ENCODE measurements at regions not wholly inside any gene's neighbourhood (a gene's known extent, or its start where the extent isn't known, plus 50 kb on each side); places are given as distances from the start of the nearest gene placed in this dataset.
"Not testable (repeated sequence)": the region's sequence is repeated elsewhere in the genome, so short reads cannot be mapped to it uniquely, and the experiment has no call there.

DNA sequence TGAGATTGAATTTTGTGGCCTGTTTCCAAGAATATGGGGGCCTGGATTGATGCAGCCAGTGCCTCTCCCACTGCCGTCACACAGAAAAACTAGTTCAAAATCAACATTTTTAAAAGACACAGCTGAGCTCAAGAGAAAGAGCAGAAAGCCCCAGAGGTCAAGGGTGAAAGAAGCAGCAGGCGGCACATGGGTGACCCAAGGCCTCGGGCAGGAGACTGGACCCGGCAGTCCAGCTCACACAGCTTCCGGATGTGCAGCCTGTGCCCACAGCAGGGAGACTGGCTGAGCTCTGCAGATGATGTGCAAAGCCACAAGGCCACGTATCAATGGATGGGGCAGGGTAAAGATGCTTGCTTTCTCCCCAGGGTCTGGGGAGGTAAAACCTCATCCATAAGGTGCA, 50.4 kb upstream of the RNF32 start:
- no peak for DNase-seq

DNA sequence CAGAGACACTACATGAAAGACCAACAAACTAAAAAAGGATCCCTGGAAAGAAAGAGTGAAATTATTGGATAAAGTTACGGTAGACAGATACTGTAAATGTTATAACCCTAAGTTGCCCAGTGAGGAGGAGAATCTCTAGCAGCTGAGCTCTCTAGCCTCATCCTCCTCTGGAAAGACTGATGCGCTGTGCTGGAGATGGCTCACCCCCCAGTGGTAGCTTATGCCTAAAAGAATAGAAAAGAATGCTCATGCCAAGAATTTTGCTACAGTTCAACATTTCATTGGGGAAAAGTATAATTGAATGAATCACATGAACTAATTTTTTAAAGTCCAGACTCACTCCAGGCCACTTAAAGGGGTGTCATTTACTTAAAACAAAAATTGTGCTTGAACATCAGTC, 50.8 kb upstream of the RNF32 start:
- DNase-seq: no peak

DNA sequence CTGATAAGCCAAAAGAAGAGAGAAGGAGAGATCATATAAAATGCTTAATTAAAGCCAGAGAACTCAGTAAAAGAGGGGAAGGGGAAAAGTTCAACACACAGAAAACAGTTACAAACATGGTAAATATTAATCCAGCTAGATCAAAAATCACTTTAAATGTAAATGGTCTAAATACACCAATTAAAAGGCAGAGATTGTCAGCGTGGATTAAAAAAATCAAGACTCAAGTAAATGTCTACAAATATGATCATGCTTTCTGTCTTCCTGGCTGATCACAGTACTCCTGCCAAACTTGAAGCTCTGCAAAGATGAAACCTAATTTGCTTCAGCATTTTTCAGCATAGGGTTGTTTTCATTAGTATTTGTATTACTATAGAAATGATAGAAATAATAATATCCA, 54.6 kb upstream of the RNF32 start:
- no peak for DNase-seq

DNA sequence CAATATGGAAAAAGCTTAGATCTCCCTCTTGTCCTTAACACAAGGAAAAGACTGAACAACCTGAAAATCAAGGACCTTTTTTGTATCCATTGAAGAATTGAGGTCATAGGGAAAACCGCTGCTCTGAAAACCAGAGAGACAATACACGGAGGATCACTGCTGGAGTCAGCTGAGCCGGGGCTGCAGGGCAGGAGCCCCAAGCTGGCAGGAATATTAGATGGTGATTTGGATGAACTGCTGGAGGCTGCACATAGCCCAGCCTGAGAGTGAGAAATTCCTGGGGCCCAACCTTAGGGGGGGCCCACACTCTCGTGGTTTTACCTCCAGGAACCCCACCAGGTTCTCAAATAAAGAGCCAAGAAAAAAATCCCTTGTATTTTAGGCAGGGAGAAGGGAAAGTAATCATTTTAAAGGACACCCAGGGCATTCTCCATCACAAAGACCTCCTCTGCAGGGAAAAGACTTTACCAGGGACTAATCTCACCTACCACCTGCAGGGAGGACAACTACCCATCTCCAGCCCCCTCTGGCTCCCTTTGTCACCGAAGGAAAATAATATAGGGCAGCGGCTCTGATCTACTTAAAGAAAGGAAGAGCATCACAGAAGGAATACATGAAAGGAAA, 55.4 kb upstream of the RNF32 start:
- DNase-seq: no peak

DNA sequence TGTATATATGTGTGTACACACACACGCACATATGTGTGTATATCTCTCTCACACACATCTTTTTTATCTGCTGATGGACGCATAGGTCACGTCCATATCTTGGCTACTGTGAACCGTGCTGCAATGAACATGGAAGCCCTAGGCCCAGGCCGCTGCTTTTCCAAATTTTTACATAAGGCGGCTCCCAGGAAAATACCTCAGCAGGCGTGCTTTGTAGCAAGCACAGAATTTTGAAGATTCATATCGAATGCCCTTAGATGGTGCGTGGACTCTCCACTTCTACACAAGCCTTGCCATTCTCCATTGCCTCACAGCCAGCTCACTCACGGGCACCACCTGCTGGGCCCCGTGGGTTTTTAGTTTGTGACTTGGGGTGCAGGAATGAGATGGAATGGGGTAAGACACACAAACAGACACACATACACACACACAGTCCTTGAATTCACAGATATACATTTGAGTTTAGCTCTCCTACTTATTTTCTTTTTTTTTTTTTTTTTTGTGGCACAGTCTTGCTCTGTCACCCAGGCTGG, 57.9 kb upstream of the RNF32 start:
- DNase-seq: no peak

DNA sequence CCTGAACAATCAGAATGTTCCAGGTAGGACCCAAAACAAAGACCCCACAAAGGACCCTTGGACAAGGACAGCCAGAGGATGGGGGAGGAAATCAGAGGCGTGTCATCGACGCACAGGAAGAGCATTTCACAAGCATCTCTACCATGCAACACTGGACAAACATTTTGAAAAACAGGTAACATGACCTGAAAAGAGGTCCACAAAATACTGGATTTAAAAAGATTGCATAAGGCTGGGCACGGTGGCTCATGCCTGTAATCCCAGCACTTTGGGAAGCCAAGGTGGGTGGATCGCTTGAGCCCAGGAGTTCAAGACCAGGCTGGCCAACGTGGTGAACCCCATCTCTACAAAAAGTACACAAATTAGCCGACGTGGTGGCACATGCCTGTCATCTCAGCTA, 60.5 kb upstream of the RNF32 start:
- DNase-seq: no peak

DNA sequence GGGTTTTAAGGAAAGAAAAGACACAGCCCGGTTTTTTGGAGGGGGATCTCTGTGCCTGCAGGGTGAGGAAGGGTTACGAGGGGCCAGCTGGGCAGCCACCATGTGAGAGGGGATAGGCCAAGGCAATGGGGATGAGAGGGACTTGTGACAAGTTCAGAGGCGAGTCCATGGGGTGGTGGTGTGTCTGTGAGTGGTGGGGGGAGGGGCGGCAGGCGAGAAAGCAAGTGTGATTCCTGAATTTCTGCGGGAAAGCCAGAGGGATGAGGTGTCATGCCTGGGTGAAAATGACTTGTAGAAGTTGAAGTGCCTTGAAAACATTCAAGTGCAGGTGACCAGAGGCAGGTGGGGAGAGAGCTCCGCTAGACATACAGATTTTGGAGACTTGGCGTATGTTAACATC, 61.0 kb upstream of the RNF32 start:
- DNase-seq: no peak

DNA sequence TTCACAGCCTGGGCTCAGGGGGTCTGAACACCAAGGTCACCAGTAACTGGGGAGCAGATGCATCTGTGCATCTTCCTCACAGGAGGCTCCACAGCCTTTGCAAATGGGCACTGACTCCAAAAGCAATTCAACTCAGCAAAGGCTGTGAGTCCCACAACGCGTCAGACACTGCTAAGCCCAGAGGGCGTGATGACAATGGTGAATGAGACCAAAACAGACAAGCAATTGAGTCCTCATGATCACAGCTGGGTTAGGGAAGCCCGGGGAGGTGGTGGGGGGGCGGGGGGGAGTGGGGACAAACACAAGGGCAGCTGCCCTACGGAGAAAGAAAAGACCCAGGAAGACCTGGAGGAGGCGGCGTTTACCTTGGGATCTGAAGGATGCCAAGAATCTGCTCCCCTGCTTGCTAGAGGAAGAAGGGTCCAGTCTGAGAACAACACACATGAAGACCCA, 61.6 kb upstream of the RNF32 start:
- DNase-seq: no peak

DNA sequence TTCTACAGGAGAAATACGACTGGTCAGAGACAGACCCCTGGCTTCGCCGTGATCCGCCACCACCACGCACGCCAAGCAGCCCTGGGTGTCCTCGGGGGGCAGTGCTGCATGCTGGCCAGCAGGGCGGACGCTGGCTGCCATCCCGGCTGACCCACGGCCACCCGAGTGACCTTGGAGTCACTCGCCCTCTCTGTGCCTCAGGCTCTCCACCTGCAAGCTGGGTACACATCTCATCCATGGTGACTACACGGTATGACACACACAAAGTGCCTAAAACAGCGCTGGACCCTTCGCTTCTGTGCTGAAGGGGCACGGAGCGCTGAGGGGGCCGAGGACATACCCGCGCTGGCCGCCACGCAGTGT, 62.0 kb upstream of the RNF32 start:
- no peak for DNase-seq

DNA sequence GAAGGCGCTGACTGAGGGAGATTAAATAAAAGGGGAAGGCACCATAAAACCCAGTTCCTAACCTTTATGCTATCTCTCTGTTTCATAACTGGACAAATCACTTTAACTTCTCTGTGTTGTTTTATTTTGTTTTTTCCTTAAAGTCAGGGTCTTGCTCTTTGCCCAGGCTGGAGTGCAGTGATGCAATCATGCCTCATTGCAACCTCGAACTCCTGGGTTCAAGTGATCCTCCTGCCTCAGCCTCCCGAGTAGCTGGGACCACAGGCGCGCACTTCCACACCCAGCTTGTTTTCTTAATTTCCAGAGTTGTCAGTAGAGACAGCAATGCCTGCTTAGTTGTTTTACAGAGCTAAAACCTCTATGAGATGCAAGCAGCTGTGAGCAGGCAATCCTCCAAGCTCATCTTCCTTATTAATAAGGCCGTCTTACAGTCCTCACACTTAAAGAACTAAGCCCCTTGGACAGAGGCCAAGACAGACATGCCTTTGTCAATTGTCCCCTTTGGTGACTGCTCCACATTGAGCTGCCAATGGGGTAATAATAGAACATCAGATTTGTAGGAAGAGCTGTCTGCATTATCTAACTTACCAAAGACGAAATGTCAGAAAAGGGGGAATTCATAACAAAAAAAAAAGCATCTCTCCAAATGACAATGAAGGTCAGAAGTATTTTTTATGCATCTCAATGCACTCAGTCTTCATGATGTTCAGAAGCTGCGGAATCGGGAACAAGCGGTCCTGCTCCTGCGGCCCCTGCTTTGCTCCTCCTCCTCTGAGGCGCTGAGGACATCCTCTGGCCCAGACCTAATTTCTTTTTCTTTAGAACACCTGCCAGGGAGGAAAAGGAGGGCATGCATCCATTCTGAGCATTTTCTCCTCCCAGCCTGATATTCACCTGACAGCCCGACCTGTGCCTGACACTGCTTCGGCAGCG, 62.7 kb upstream of the RNF32 start:
- DNase-seq: no peak

DNA sequence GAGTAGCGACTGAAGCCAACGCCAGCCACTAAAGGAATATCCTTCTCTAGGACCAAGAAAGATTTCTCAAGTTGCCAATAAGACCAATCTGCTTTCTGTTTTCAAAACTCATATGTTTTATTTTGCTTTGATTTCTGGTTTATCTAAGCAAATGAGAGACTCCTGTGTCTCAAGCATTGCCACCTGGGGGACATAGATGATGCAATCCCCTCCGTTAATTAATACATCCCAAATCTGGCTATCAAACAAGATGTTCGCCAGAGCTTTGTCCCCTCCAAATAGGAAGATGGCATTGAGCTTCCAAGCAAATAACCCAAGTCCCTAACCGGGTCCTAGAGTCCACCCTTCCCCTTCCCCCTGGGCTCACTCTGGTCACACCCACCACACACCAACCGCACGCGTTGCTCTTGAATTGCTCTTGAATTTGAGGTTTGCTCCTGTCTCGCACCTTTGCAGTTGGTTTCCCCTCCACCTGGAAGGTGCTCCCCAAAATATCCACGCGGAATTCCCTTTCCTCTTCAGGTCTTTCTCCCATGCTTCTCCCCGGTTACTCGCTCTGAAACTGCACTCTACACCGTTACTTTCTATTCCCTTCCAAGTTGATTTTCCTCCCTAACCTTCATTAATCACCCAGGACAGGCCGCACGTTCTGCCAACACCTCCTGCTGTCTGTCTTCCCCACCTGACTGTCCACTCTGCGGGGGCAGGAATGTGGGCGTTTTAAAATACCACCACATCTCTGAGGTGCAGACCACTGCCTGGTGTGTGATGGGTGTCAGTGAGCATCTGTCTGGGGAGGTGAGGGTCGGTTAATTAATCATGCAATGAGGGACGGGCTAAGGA, 64.1 kb upstream of the RNF32 start:
- DNase-seq: no peak

DNA sequence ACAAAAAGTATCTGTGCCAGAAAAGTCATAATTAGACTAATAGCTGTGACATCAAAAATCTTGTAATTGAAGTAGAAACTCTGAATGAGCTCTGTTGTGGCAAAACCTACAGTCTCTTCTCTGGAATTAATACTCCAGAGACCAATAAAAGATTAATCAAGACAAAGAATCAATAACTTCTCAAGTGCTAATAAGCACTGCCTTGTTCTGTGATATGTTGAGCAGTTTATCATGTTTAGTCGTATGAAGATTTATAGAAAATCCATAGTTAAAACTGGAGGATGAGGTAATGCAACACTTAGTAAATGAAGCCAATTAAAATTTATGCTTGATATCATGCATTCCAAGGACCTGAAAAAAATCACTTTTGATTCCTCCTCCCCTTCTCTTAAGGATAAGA, 72.3 kb upstream of the RNF32 start:
- no peak for DNase-seq

DNA sequence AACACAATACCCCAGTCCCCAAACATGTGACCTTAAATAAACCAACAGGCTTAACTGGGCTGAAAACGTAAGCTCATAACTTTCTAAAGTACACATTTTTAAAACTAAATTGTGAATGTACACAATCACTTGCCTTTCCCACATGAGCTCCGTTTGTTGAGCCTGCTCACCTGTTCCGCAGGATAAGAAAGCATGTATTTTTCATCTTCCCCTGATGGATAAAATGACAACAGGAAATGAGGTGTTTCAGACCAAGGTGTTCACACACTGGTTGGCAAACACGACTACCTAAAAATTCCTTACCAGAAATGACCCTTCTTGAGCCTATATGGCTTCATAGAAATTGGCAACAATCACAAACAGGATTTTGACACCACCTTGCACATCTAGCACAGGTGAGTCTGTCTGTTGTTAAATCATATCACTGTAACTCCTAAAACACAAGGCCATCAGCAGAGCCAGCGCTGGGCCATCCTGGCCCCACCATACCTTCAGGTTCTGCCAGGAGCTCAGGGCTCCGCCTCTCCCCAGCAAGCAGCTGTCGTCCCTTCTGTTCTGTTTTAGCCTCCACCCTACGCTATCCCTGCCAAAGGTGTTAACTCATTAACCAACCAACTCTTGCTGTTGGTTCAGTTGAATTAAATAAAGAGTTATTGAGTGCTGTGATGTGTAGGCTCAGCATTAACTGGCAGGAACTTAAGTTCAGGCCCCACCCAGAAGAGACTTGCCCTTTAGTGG, 73.6 kb upstream of the RNF32 start:
- DNase-seq: no peak

DNA sequence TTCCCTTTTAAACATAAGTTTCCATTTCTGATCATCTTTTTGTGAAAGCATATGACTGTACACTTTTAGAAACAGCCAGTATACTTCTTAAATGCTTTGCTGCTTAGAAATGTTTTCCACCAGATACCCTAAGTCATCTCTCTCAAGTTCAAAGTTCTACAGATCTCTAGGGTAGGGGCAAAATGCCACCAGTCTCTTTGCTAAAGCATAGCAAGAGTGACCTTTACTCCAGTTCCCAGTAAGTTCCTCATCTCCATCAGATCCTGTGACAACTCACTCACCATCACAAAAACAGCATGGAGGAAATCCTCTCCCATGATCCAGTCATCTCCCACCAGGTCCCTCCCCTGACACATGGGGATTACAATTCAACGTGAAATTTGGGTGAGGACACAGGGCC, 75.6 kb upstream of the RNF32 start:
- not testable (repeated sequence) for DNase-seq

DNA sequence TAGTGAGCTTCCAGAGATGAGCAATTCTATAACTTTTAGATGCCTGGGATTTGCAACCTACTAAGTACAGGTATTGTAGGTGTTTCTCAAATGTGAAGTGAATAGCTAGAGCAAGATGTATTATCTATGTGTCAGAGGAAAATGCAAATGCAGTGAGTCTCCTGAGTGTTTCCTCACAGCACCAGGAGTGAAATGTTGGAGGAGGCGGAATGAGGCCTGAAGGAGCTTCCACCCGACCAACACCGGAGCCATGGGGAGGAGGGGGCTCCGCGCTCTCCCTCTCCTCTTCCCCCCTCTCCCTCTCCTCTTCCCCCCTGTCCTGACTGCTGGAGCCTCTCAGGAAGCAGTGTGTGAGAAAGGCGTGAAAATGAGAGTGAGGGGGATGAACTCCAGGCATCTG, 79.9 kb upstream of the RNF32 start:
- no peak for DNase-seq

DNA sequence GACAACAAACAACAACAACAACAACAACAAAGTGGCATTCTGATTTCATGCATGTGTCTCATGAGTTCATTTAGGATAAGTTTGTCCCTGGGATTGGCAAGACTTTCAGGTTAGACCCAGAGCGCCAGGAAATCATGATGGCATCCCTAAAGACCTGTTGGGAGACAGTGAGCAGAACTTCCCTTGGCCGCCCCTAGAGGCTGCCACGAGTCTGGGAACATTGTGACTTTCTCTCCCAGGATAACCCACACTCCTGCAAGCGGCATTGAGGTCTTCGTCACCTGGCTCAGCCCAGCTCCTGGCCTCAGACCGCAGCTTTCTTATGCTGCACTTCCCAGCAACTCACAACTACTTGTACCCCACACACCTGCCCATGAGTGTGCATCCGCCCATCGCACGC, 80.5 kb upstream of the RNF32 start:
- no peak for DNase-seq

DNA sequence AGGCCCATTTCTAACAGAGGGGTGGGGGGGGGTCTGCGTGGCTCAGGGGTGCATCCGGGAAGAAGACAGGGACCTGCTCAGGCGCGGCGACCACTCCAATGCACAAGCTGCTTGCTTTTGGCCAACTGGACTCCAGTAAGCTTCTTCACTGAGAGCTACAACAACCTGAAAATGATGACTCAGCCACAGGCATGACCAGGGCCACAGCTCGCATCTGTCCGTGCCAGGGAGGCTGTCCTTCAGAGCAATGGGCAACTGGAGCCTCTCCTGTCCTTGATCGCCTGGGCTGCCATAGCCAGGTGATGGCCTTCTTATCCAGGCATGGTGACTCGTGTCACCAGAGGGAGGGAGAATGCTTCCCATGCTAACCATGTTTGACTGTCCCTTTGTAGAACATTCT, 81.6 kb upstream of the RNF32 start:
- no peak for DNase-seq

DNA sequence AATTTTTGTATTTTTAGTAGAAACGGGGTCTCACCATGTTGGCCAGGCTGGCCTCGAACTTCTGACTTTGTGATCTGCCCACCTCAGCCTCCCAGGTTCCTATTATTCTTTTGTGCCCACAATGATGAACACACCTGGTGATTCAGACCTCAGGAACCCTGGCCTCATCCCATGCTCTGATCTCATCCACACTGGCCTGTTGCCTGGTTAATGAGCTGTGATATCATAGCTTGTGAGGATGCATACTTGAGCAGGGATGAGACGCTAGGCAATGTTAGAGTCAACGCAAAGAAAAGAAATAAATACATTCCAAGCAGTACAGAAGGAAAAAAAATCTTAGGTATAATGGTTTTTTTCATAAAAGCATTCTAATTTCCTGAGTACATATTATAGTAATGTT, 82.4 kb upstream of the RNF32 start:
- DNase-seq: no peak

DNA sequence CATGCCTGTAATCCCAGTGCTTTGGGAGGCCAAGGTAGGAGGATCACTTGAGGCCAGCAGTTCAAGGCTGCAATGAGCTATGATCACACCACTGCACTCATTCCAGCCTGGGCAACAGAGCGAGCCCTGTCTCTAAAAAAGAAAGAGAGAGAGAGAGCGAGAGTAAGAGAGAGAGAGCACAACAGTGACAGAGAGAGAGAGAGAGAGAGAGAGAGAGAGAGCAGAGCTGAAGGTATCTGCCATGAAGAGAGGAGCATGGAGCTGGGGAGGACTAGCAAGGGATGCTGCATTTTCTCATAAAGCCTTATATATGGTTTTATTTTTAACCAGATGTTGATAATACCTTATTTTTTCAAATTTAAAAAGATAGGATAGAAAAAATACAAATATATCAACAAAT, 84.5 kb upstream of the RNF32 start:
- DNase-seq: no peak

DNA sequence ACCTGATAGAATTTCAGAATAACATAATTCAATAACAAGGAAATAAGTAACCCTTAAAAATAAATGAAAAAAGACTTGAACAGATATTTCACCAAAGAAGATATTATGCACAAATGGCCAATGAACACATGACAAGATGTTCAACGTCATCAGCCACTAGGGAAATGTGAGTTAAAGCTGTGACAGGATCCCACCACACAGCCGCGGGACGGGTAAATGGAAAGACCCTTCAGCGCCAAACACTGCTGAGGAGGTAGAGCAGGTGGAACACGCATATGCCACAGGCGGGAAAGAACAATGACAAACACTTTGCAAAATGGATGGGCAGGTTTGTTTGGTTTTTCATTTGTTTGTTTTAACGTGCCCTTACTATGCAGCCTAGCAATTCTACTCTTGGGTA, 86.1 kb upstream of the RNF32 start:
- no peak for DNase-seq

DNA sequence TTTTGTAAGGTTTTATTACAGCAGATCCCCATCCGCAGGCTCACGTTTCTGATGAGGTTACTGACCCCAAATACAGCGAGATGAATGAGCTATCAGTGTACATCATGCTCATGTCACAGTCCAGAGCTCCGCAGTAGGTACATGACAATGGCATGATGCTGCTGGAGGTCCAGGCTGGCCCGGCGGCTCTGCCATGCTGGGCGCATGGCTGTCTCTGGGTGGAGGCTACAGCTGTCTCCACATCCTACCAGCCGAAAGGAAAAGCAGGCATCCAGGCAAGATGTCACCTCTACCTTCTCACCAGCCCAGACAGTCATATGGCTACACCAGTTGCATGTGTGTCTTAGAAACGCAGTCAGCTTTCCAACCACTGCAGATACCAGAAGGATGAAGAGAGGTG, 90.9 kb upstream of the RNF32 start:
- DNase-seq: no peak

DNA sequence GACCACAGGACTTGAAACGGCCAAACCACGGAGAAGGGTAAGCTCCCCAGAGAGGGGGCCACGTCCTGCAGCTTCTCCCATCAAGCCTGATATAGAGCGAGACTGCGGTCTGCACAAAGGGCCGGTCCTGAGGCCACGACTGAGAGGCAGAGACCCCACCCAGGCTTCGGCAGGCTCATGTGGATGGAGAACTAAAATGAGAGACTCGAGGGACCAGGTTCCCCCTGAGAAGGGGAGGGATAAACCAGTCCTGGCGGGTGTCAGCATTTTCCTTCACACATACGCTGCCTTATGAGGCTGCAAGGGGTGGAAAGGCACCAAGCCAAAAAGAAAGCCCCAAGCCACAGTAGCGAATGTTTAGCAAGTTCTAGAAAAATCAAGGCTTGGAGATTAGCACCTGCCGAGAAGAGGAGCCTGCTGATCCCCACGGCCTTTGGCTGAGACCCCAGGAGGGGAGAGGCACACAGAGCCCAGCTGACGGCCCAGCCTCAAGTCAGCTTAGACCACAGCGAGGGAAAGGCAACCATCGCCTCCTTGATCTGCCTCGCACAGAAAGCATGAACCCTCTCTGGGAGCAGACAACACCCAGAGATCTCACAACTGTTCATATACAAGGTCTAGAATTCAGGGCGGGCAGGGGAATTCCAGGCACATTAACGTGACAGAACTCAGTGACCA, 92.6 kb upstream of the RNF32 start:
- DNase-seq: no peak
